H1 (cell line): ENCODE measurements at regions not wholly inside any gene's neighbourhood (a gene's known extent, or its start where the extent isn't known, plus 50 kb on each side); places are given as distances from the start of the nearest gene placed in this dataset.

Experiments
- ZNF274 ChIP-seq: IDR thresholded peaks from 2 replicates; pipeline ENCODE4 v1.7.0; 2012; ENCODE audit warnings: low read length, borderline replicate concordance; ENCODE audit errors: extremely low read depth

- no peak for TF ChIP-seq ZNF274
Observed at GRCh38 chr4:43842594-43842993, 606.0 kb downstream of the KCTD8 start (continued).
